ENCODE measurements at regions not wholly inside any gene's neighbourhood (a gene's known extent, or its start where the extent isn't known, plus 50 kb on each side); places are given as distances from the start of the nearest gene placed in this dataset.

DNA sequence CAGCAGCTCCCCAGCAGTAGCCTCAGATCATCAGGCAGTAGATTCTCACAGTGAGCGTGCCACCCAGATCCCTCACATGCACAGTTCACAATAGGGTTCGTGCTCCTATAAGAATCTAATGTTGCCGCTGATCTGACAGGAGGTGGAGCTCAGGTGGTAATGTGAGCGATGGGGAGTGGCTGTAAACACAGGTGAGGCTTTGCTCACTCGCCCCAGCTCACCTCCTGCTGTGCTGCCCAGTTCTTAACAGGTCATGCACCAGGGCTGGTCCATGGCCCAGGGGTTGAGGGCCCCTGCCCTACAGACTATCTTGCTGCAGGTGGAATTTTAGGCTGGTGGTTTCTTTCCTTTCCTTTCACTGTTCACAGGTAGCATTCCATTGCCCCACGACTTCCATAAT is 100.2 kb downstream of the MRPL36 start:
- Histone ChIP-seq H3K9me3 (ENCODE audit: control insufficient read depth in 1 of 2, low read length in 2 of 2) (no peaks in the 10 kb centered on the region), H3K36me3 (ENCODE audit: control insufficient read depth in 1 of 2, insufficient read depth in 2 of 2, low read length in 2 of 2) (no peaks in the 10 kb centered on the region), H3K4me1 (ENCODE audit: control insufficient read depth in 1 of 2, insufficient read depth in 2 of 2, low read length in 2 of 2) (no peaks in the 10 kb centered on the region), H3K27ac (ENCODE audit: low read depth, low read length) (no peak overlapping the region), H3K9ac (ENCODE audit: low read depth in 1 of 2, low read length in 2 of 2) (no peak overlapping the region), H3K27me3 (ENCODE audit: control insufficient read depth in 1 of 2, insufficient read depth in 2 of 2, low read length in 2 of 2) (no peaks in the 10 kb centered on the region), H3K4me3 (ENCODE audit: low read depth in 1 of 2, low read length in 2 of 2) (no peak overlapping the region)

DNA sequence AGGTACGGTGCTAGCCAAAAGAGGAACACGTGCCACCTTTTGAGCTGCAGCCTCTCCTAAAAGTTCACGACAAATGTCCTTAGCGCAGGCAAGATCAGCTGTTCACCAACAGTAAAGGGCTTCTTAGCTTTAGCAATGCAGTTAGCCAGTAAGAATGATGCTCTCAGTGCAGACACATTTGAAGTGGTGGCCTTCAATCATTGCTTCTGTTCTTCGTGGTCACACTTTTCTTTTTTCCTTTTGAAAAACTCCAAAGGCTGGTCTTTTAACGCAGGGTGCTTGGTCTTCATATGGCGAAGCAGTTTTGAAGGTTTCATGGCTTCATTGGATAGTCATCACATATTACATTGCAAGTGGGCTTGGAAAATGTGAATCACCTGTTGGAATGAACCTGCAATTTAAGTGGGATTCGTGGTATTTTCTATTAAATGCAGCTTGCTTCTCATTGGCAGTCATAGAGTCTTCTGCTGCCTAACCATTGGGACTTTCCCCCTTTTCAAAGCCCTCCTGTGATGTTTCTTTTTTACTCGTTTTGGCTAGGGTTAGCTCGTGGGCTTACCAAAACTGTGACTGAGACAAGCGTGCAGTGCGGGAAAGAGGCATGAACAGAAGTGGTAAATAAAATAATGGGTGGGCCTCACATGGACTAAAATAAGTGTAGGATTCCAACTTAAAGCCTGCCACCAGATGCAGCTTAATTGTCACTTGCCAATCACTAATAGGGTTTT is 100.9 kb downstream of the MRPL36 start:
- Histone ChIP-seq H3K9ac (ENCODE audit: low read depth in 1 of 2, low read length in 2 of 2) (no peak overlapping the region), H3K27me3 (ENCODE audit: control insufficient read depth in 1 of 2, insufficient read depth in 2 of 2, low read length in 2 of 2) (no peaks in the 10 kb centered on the region), H3K27ac (ENCODE audit: low read depth, low read length) (no peak overlapping the region), H3K4me3 (ENCODE audit: low read depth in 1 of 2, low read length in 2 of 2) (no peak overlapping the region), H3K36me3 (ENCODE audit: control insufficient read depth in 1 of 2, insufficient read depth in 2 of 2, low read length in 2 of 2) (no peaks in the 10 kb centered on the region), H3K4me1 (ENCODE audit: control insufficient read depth in 1 of 2, insufficient read depth in 2 of 2, low read length in 2 of 2) (no peaks in the 10 kb centered on the region), H3K9me3 (ENCODE audit: control insufficient read depth in 1 of 2, low read length in 2 of 2) (no peaks in the 10 kb centered on the region)

DNA sequence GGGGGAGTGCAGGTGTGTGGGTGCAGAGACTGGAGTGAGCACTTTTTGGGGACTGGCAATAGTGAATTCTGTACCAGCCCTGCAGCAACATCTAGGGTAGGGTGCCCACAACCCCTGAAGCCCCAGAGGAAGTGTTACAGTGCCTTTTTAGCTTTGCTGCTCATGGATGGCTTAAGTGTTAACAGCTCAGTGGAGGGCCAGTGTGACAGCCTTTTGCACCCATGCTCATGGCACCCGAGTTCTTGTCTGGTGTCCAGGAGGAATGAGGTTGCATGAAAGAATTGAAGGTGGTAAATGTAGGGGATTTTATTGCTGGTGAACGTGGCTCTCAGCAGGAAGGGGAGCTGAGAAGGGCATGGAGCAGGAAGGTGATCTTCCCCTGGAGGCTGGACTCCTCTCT is 107.3 kb downstream of the MRPL36 start:
- Histone ChIP-seq H3K9me3 (ENCODE audit: control insufficient read depth in 1 of 2, low read length in 2 of 2) (no peaks in the 10 kb centered on the region), H3K4me3 (ENCODE audit: low read depth in 1 of 2, low read length in 2 of 2) (no peak overlapping the region), H3K27ac (ENCODE audit: low read depth, low read length) (no peak overlapping the region), H3K36me3 (ENCODE audit: control insufficient read depth in 1 of 2, insufficient read depth in 2 of 2, low read length in 2 of 2) (no peaks in the 10 kb centered on the region), H3K27me3 (ENCODE audit: control insufficient read depth in 1 of 2, insufficient read depth in 2 of 2, low read length in 2 of 2) (no peaks in the 10 kb centered on the region), H3K9ac (ENCODE audit: low read depth in 1 of 2, low read length in 2 of 2) (no peak overlapping the region), H3K4me1 (ENCODE audit: control insufficient read depth in 1 of 2, insufficient read depth in 2 of 2, low read length in 2 of 2) (no peaks in the 10 kb centered on the region)

DNA sequence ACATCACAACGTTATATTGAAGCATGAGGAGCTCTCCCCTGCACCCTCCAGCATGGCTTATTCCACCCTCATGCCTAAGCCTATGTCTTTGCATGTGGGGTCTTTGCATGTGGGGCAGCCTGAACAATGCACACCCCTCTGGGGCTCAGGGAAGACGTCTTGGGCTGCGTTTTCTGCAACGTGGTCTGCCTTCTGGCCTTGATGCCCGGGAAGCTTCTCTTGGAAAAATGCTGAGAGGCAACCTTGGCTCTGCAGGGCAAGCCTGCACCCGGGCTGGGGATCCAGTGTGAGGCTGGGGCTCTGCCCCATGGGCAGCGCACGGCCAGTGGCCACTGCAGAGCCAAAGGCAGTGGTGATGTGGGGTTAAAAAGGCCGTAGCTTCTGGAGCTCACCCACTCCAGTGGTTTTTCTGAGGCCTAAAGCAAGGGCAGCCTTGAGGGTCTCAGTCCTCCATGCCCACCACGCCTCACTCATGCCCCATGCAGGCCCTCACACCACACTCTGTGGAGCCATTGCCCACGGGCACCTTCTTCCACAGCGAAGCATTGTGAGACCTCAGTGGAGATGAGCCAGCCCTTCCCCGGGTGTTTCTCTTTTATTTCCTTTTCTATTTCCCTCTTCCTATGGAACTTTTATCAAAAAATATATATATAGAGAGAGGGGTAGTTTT is 112.2 kb downstream of the MRPL36 start:
- Histone ChIP-seq H3K9me3 (ENCODE audit: control insufficient read depth in 1 of 2, low read length in 2 of 2) (no peaks in the 10 kb centered on the region), H3K27me3 (ENCODE audit: control insufficient read depth in 1 of 2, insufficient read depth in 2 of 2, low read length in 2 of 2) (no peaks in the 10 kb centered on the region), H3K4me1 (ENCODE audit: control insufficient read depth in 1 of 2, insufficient read depth in 2 of 2, low read length in 2 of 2) (no peaks in the 10 kb centered on the region), H3K27ac (ENCODE audit: low read depth, low read length) (no peak overlapping the region), H3K36me3 (ENCODE audit: control insufficient read depth in 1 of 2, insufficient read depth in 2 of 2, low read length in 2 of 2) (no peaks in the 10 kb centered on the region), H3K4me3 (ENCODE audit: low read depth in 1 of 2, low read length in 2 of 2) (no peak overlapping the region), H3K9ac (ENCODE audit: low read depth in 1 of 2, low read length in 2 of 2) (no peak overlapping the region)

DNA sequence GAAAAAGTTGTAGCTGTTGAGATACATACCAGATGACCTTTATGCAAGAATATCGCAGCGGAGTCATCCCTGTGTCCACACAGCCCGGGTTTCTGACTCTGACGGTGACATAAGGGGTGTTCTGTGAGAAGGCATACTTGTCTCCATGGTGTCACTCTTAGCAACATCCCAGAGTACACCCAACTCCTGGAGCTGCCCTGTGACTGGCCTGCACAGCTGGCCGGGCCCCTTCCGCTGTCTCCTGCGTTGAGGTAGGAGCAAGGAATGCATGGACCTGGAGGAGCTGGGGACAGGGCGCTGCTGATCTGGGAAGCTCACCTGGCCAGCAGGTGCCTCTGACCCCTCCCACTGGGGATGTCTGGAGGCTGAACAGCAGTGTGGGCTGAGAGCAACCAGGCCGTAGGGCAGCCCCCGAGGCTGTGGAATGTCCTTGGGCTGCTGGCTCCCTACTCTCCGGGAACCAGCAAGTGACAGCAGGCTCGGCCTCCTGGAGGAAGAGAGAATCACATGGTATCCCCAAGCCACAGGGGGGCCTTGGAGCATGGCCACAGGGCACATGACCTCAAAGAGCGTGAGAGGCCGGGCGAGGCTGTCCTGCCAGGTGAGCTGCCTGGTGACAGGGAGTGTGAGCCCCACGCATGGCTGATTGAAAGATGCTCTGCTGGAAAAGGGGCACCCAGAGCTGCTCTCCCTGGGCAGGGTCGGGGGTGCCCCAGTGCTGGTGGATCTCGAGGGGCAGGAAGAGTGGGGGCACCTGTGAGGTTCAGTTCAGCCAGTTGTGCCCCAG is 113.4 kb downstream of the MRPL36 start:
- Histone ChIP-seq H3K27ac (ENCODE audit: low read depth, low read length) (no peak overlapping the region), H3K4me1 (ENCODE audit: control insufficient read depth in 1 of 2, insufficient read depth in 2 of 2, low read length in 2 of 2) (no peaks in the 10 kb centered on the region), H3K9ac (ENCODE audit: low read depth in 1 of 2, low read length in 2 of 2) (no peak overlapping the region), H3K9me3 (ENCODE audit: control insufficient read depth in 1 of 2, low read length in 2 of 2) (no peaks in the 10 kb centered on the region), H3K4me3 (ENCODE audit: low read depth in 1 of 2, low read length in 2 of 2) (no peak overlapping the region), H3K27me3 (ENCODE audit: control insufficient read depth in 1 of 2, insufficient read depth in 2 of 2, low read length in 2 of 2) (no peaks in the 10 kb centered on the region), H3K36me3 (ENCODE audit: control insufficient read depth in 1 of 2, insufficient read depth in 2 of 2, low read length in 2 of 2) (no peaks in the 10 kb centered on the region)

DNA sequence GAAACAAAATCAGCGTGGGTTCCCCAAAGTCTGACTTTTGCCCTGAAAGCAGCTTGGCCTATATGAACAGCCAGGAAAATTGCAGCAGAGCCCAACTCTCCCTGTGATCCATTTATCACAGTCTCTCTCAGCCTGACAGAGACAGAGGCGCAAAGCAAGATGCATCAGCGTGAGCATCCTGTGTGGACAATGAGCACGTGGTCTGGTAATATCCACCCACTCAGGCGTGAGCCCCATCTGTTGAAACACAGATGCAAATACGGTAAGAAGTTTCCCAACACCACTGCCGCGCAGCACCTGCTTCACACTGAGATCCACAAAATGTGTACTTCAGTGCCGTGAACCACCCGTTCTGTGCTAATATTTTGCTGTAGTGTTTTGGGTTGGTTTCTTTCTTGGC is 114.6 kb downstream of the MRPL36 start:
- Histone ChIP-seq H3K4me3 (ENCODE audit: low read depth in 1 of 2, low read length in 2 of 2) (no peak overlapping the region), H3K9me3 (ENCODE audit: control insufficient read depth in 1 of 2, low read length in 2 of 2) (no peaks in the 10 kb centered on the region), H3K9ac (ENCODE audit: low read depth in 1 of 2, low read length in 2 of 2) (no peak overlapping the region), H3K4me1 (ENCODE audit: control insufficient read depth in 1 of 2, insufficient read depth in 2 of 2, low read length in 2 of 2) (no peaks in the 10 kb centered on the region), H3K27me3 (ENCODE audit: control insufficient read depth in 1 of 2, insufficient read depth in 2 of 2, low read length in 2 of 2) (no peaks in the 10 kb centered on the region), H3K36me3 (ENCODE audit: control insufficient read depth in 1 of 2, insufficient read depth in 2 of 2, low read length in 2 of 2) (no peaks in the 10 kb centered on the region), H3K27ac (ENCODE audit: low read depth, low read length) (no peak overlapping the region)

DNA sequence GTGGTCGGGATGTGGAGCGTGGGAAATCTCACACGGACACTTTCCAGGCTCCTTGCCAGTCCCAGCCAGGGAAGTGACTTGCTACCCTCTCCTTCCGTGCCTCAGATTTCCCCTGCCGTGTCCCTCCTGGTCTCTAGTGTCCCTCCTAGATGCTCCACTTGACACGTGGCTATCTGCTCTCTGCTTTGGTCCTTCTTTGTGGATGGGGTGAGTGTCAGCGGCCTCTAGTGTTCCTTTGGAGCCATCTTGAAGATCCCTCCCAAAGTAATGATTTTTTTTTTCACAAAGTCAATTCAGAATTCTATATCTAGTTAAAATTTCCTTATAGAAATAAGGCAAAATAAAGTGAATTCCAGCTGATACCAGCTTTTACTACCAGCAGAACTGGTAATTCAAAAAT is 117.7 kb downstream of the MRPL36 start:
- Histone ChIP-seq H3K36me3 (ENCODE audit: control insufficient read depth in 1 of 2, insufficient read depth in 2 of 2, low read length in 2 of 2) (no peaks in the 10 kb centered on the region), H3K9ac (ENCODE audit: low read depth in 1 of 2, low read length in 2 of 2) (no peak overlapping the region), H3K4me1 (ENCODE audit: control insufficient read depth in 1 of 2, insufficient read depth in 2 of 2, low read length in 2 of 2) (no peaks in the 10 kb centered on the region), H3K4me3 (ENCODE audit: low read depth in 1 of 2, low read length in 2 of 2) (no peak overlapping the region), H3K27ac (ENCODE audit: low read depth, low read length) (no peak overlapping the region), H3K9me3 (ENCODE audit: control insufficient read depth in 1 of 2, low read length in 2 of 2) (peaks cover 3 to 4% of the 10 kb centered on the region in 2 donors), H3K27me3 (ENCODE audit: control insufficient read depth in 1 of 2, insufficient read depth in 2 of 2, low read length in 2 of 2) (no peaks in the 10 kb centered on the region)

DNA sequence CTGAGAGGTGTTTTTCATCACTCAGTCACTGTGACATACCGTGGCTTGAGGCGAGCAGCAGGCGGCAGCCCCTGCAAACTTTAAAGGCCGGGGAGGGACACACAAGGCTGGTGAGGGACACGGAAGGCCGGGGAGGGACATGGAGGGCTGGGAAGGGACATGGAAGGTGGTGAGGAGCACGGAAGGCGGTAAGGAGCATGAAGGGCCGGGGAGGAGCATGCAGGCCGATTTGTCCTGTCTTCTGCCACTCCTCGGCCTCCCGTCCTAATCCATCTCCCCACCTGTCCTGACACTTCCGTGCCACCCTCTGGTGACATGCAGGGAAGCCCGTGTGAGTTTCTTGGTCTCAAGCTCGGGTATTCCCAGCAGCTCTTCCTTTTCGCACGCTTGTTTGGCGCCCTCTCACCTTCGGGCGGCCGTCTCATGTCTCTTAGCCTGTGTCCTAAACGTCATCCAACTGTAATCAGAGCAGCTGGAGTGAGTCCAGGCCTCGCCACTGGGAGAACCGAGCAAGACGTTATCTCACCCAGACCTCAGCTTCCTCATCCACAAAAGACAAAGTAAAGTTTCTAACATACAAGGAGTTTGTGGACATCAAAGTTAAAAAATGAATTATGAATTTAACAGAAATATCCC is 126.5 kb downstream of the MRPL36 start:
- Histone ChIP-seq H3K27me3 (ENCODE audit: control insufficient read depth in 1 of 2, insufficient read depth in 2 of 2, low read length in 2 of 2) (peaks cover 30 to 46% of the 10 kb centered on the region in 2 donors), H3K9me3 (ENCODE audit: control insufficient read depth in 1 of 2, low read length in 2 of 2) (peaks cover 0 to 1% of the 10 kb centered on the region in 2 donors)

DNA sequence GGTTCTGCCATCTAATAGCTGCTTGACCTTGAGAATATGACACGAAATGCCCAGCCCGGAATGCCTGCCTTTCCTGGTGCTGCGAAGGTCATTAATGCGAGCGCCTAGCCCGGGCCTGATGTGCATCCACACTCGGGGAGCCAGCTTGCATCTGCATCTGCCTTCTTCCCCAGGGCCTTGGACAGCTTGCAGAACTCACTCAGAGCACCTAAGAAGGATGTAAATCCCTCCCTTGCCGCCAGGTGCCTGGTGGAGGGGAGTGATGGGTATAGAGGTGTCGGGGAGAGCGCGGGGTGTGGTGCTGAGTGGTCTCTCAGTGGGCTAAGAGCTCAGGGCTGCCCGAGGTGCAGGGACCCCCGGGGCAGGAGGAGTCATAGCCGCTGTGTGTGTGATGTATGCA is 127.2 kb downstream of the MRPL36 start:
- H3K4me1 ChIP-seq (ENCODE audit: control insufficient read depth in 1 of 2, insufficient read depth in 2 of 2, low read length in 2 of 2): peaks cover 0 to 3% of the 10 kb centered on the region in 2 donors
- H3K36me3 ChIP-seq (ENCODE audit: control insufficient read depth in 1 of 2, insufficient read depth in 2 of 2, low read length in 2 of 2): no peaks in the 10 kb centered on the region
- H3K4me3 ChIP-seq (ENCODE audit: low read depth in 1 of 2, low read length in 2 of 2): no peak overlapping the region
- no peak overlapping the region for H3K9ac ChIP-seq (ENCODE audit: low read depth in 1 of 2, low read length in 2 of 2)
- no peak overlapping the region for H3K27ac ChIP-seq (ENCODE audit: low read depth, low read length)
- peaks cover 36 to 52% of the 10 kb centered on the region in 2 donors for H3K27me3 ChIP-seq (ENCODE audit: control insufficient read depth in 1 of 2, insufficient read depth in 2 of 2, low read length in 2 of 2)
- H3K9me3 ChIP-seq (ENCODE audit: control insufficient read depth in 1 of 2, low read length in 2 of 2): peaks cover 0 to 1% of the 10 kb centered on the region in 2 donors

More for the DNA sequence above, 126.5 kb downstream of the MRPL36 start:
- Histone ChIP-seq H3K9ac (ENCODE audit: low read depth in 1 of 2, low read length in 2 of 2) (no peak overlapping the region), H3K4me1 (ENCODE audit: control insufficient read depth in 1 of 2, insufficient read depth in 2 of 2, low read length in 2 of 2) (no peaks in the 10 kb centered on the region), H3K36me3 (ENCODE audit: control insufficient read depth in 1 of 2, insufficient read depth in 2 of 2, low read length in 2 of 2) (no peaks in the 10 kb centered on the region), H3K27ac (ENCODE audit: low read depth, low read length) (no peak overlapping the region), H3K4me3 (ENCODE audit: low read depth in 1 of 2, low read length in 2 of 2) (no peak overlapping the region)

DNA sequence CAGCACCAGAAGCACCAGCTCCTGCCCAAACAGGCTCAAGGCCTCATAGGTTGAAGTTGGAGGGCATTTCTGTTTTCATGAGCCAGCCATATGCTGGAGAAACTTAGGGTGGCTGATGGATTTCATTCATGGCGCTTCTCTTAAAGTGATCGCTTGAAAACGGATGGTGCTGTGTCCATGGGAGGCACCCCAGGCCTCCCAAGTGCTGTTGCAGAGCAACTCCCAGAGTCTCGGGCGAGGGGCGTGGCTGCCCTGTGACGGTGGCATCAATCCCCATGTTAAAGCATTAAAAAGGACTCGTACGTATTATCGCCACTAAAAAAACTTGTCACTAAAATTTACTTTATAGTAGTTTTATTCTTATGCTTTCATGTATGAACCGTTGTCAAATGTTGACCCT is 128.3 kb downstream of the MRPL36 start:
- Histone ChIP-seq H3K27ac (ENCODE audit: low read depth, low read length) (no peak overlapping the region), H3K27me3 (ENCODE audit: control insufficient read depth in 1 of 2, insufficient read depth in 2 of 2, low read length in 2 of 2) (peaks cover 41 to 57% of the 10 kb centered on the region in 2 donors), H3K4me3 (ENCODE audit: low read depth in 1 of 2, low read length in 2 of 2) (no peak overlapping the region), H3K36me3 (ENCODE audit: control insufficient read depth in 1 of 2, insufficient read depth in 2 of 2, low read length in 2 of 2) (no peaks in the 10 kb centered on the region), H3K4me1 (ENCODE audit: control insufficient read depth in 1 of 2, insufficient read depth in 2 of 2, low read length in 2 of 2) (peaks cover 0 to 3% of the 10 kb centered on the region in 2 donors), H3K9ac (ENCODE audit: low read depth in 1 of 2, low read length in 2 of 2) (no peak overlapping the region), H3K9me3 (ENCODE audit: control insufficient read depth in 1 of 2, low read length in 2 of 2) (no peaks in the 10 kb centered on the region)
